ENCODE measurements at regions not wholly inside any gene's neighbourhood (a gene's known extent, or its start where the extent isn't known, plus 50 kb on each side); places are given as distances from the start of the nearest gene placed in this dataset.

GRCh38 chr21:18191139-18191538, 53.5 kb upstream of the CHODL start:
- DNase-seq = no peak

- no peak for DNase-seq
Measured at GRCh38 chr21:18178509-18178908, 66.1 kb upstream of the CHODL start.

GRCh38 chr21:18174370-18174769, 70.3 kb upstream of the CHODL start:
- DNase-seq = no peak

GRCh38 chr21:18170829-18171228, 73.8 kb upstream of the CHODL start:
- DNase-seq = no peak

- no peak for DNase-seq
Measured at GRCh38 chr21:18170221-18170620, 74.4 kb upstream of the CHODL start.

- DNase-seq = no peak
Measured at GRCh38 chr21:18168108-18168507, 76.5 kb upstream of the CHODL start.

GRCh38 chr21:18164933-18165332, 79.7 kb upstream of the CHODL start:
- no peak for DNase-seq

- DNase-seq = no peak
Measured at GRCh38 chr21:18164483-18164882, 80.2 kb upstream of the CHODL start.

GRCh38 chr21:18163956-18164355, 80.7 kb upstream of the CHODL start:
- DNase-seq = no peak

GRCh38 chr21:18161841-18162240, 82.8 kb upstream of the CHODL start:
- no peak for DNase-seq

- no peak for DNase-seq
Measured at GRCh38 chr21:18157406-18157805, 87.2 kb upstream of the CHODL start.

GRCh38 chr21:18155508-18156193, 89.0 kb upstream of the CHODL start:
- no peak for DNase-seq

GRCh38 chr21:18153063-18153462, 91.6 kb upstream of the CHODL start:
- DNase-seq = no peak

- DNase-seq = no peak
Measured at GRCh38 chr21:18152371-18152770, 92.3 kb upstream of the CHODL start.

GRCh38 chr21:18151046-18151445, 93.6 kb upstream of the CHODL start:
- no peak for DNase-seq

- no peak for DNase-seq
Measured at GRCh38 chr21:18148401-18148800, 96.2 kb upstream of the CHODL start.

- DNase-seq = no peak
Measured at GRCh38 chr21:18147678-18148077, 97.0 kb upstream of the CHODL start.

- no peak for DNase-seq
Measured at GRCh38 chr21:18146820-18147219, 97.8 kb upstream of the CHODL start.

- DNase-seq = no peak
Measured at GRCh38 chr21:18144339-18144738, 100.3 kb upstream of the CHODL start.

- no peak for DNase-seq
Measured at GRCh38 chr21:18142655-18143054, 102.0 kb upstream of the CHODL start.

- no peak for DNase-seq
Measured at GRCh38 chr21:18138507-18138906, 106.1 kb upstream of the CHODL start.

GRCh38 chr21:18129526-18129925, 115.1 kb upstream of the CHODL start:
- DNase-seq = no peak

GRCh38 chr21:18118566-18118965, 126.1 kb upstream of the CHODL start:
- DNase-seq = no peak

GRCh38 chr21:18117176-18117575, 127.5 kb upstream of the CHODL start:
- DNase-seq = no peak

GRCh38 chr21:18114810-18115209, 129.8 kb upstream of the CHODL start:
- no peak for DNase-seq

GRCh38 chr21:18104802-18105201, 139.8 kb upstream of the CHODL start:
- DNase-seq = no peak
